Psoas muscle (tissue), 7 donors: ENCODE measurements at regions not wholly inside any gene's neighbourhood (a gene's known extent, or its start where the extent isn't known, plus 50 kb on each side); places are given as distances from the start of the nearest gene placed in this dataset.

Source experiments
- ATAC-seq, 4 donors: fragments of 200-7000 bp; cut with Tn5 transposase; one replicate each; pipeline ENCODE4 v1.9.1; 2020; ENCODE audit warnings: moderate library complexity in 3 of 4, mild to moderate bottlenecking in 2 of 4
- DNase-seq, 2 donors: peaks; one replicate each; pipeline ENCODE4 v3.0.0-alpha.2; 2020
- H3K27ac ChIP-seq: fragments of 200-600 bp; one replicate; pipeline ENCODE4 v1.8.0; 2022
- H3K27me3 ChIP-seq, 3 donors: fragments of 200-600 bp in 1 of 3; one replicate each; pipeline versions ENCODE4 v1.6.1 to v1.8.0; 2013 to 2022; ENCODE audit warnings: low read length in 2 of 3, mild to moderate bottlenecking in 2 of 3, moderate library complexity in 1 of 3; ENCODE audit not compliant: insufficient read depth in 3 of 3
- H3K36me3 ChIP-seq, 2 donors: fragments of 200-600 bp in 1 of 2; one replicate each; pipeline versions ENCODE4 v1.6.1 to v1.8.0; 2013 to 2022; ENCODE audit warnings: low read depth in 1 of 2, mild to moderate bottlenecking in 1 of 2, moderate library complexity in 1 of 2; ENCODE audit not compliant: insufficient read depth in 1 of 2
- H3K4me1 ChIP-seq: fragments of 200-600 bp; one replicate; pipeline ENCODE4 v1.8.0; 2022
- H3K4me3 ChIP-seq: fragments of 200-600 bp; one replicate; pipeline ENCODE4 v1.8.0; 2022; ENCODE audit warnings: mild to moderate bottlenecking
- H3K9me3 ChIP-seq: fragments of 200-600 bp; one replicate; pipeline ENCODE4 v1.8.0; 2022
- CTCF ChIP-seq: fragments of 200-600 bp; IDR thresholded peaks from one replicate; pipeline ENCODE4 v1.8.0; 2022; ENCODE audit warnings: antibody characterized with exemption
- WGBS, 3 donors: extraction: QIAGEN DNeasy Blood & Tissue Kit; methylation state at CpG; one replicate each; pipeline versions ENCODE4 v1.1.6 to v1.1.7; 2013; 5-methylcytosine and 5-hydroxymethylcytosine counted together
- intact Hi-C, 2 donors: fragments of 100-400 bp; cut with DNase I; formaldehyde crosslinking; loops; one replicate each; pipeline versions ENCODE4 v1.11.0 to v1.14.2; 2022
- donor health status: healthy with polysubstance abuse.
- donor health status: DM: no; HTN: no; CAD: no; lungs with moderate emphysema.
- donor health status: Bipolar disorder and iron deficiency.
- donor health status: healthy.
- donor health status: DM: yes; HTN: yes; CAD: no.
- donor health status: DM: no; HTN: no; CAD: no.
- donor health status: DM: yes; HTN: yes; CAD: no.

- intact Hi-C loops = no loop called here
- 90 to 93% (median 91%) methylated on average over 3 of the region's 3 CpGs for WGBS, 3 donors
- no peak for ATAC-seq
- no peak for TF ChIP-seq CTCF
- Histone ChIP-seq H3K27me3 (no peaks in the 10 kb centered on the region), H3K27ac (no peak overlapping the region), H3K4me3 (no peak overlapping the region), H3K36me3 (no peaks in the 10 kb centered on the region), H3K9me3 (peaks cover 4% of the 10 kb centered on the region), H3K4me1 (peaks cover 12% of the 10 kb centered on the region)
- DNase-seq = no peak
Measured at GRCh38 chr12:92991134-92991533, 62.0 kb upstream of the EEA1 start.

GRCh38 chr12:92992041-92992440 lies 62.9 kb upstream of the EEA1 start:
- DNase-seq = no peak
- Histone ChIP-seq H3K4me3 (no peak overlapping the region), H3K36me3 (no peaks in the 10 kb centered on the region), H3K4me1 (peaks cover 12% of the 10 kb centered on the region), H3K27me3 (no peaks in the 10 kb centered on the region), H3K9me3 (peaks cover 4% of the 10 kb centered on the region), H3K27ac (no peak overlapping the region)
- no peak for TF ChIP-seq CTCF
- no peak for ATAC-seq
- intact Hi-C loops = no loop called here

- ATAC-seq (no peak), DNase-seq (no peak)
- Histone ChIP-seq H3K9me3 (peaks cover 4% of the 10 kb centered on the region), H3K36me3 (no peaks in the 10 kb centered on the region), H3K27me3 (no peaks in the 10 kb centered on the region), H3K4me1 (no peaks in the 10 kb centered on the region), H3K4me3 (no peak overlapping the region), H3K27ac (no peak overlapping the region)
- intact Hi-C loops = no loop called here
- no peak for TF ChIP-seq CTCF
- WGBS, 3 donors = 87 to 94% (median 94%) methylated on average over 1 of the region's 1 CpG
Measured at GRCh38 chr12:92993259-92993658, 64.2 kb upstream of the EEA1 start.

- no peak for ATAC-seq
- intact Hi-C loops = loop anchor here in 1 of 2 donors (5.0 kb wide), 1 partner anchor 272 kb away; no protein-coding TSS in a partner anchor
- TF ChIP-seq CTCF = no peak
- no peak for DNase-seq
- no peaks in the 10 kb centered on the region for H3K4me1 ChIP-seq
- H3K27ac ChIP-seq = no peak overlapping the region
- WGBS, 3 donors = 63 to 81% (median 64%) methylated on average over 7 of the region's 7 CpGs
- H3K36me3 ChIP-seq = no peaks in the 10 kb centered on the region
- H3K4me3 ChIP-seq = no peak overlapping the region
- peaks cover 4% of the 10 kb centered on the region for H3K9me3 ChIP-seq
- no peaks in the 10 kb centered on the region for H3K27me3 ChIP-seq
Measured at GRCh38 chr12:92995258-92995903, 66.3 kb upstream of the EEA1 start.

- DNase-seq (no peak), ATAC-seq (no peak)
- TF ChIP-seq CTCF = no peak
- WGBS, 3 donors = 76 to 85% (median 83%) methylated on average over 5 of the region's 5 CpGs
- no peak overlapping the region for H3K4me3 ChIP-seq
- H3K36me3 ChIP-seq = no peaks in the 10 kb centered on the region
- peaks cover 12% of the 10 kb centered on the region for H3K4me1 ChIP-seq
- intact Hi-C loops = no loop called here
- H3K27ac ChIP-seq = no peak overlapping the region
- no peaks in the 10 kb centered on the region for H3K27me3 ChIP-seq
- H3K9me3 ChIP-seq = no peaks in the 10 kb centered on the region
Measured at GRCh38 chr12:93000026-93000425, 70.9 kb upstream of the EEA1 start.
